Neural cell (in vitro differentiated cells): ENCODE measurements at regions not wholly inside any gene's neighbourhood (a gene's known extent, or its start where the extent isn't known, plus 50 kb on each side); places are given as distances from the start of the nearest gene placed in this dataset.

Source experiments
- H2AFZ ChIP-seq: fragments of 200-600, 300-800 bp; sonication (generic), shearing (Covaris generic); 2 replicates; pipeline ENCODE4 v1.6.0; 2014; ENCODE audit warnings: low read depth, mild to moderate bottlenecking, antibody characterized with exemption, low read length, moderate library complexity
- H3F3A ChIP-seq: fragments of 200-600 bp; shearing (Covaris generic); 2 replicates; pipeline ENCODE4 v1.6.1; 2016; ENCODE audit warnings: mild to moderate bottlenecking, moderate library complexity, mixed read lengths, antibody characterized with exemption, low read length; ENCODE audit not compliant: insufficient read depth, poor library complexity, severe bottlenecking
- H3K27ac ChIP-seq: fragments of 200-600, 300-800 bp; sonication (generic), shearing (Covaris generic); 2 replicates; pipeline ENCODE4 v1.5.1; 2014; ENCODE audit warnings: mild to moderate bottlenecking, low read length, moderate library complexity
- H3K27me3 ChIP-seq: fragments of 300-800, 200-600 bp; sonication (generic), shearing (Covaris generic); 2 replicates; pipeline ENCODE4 v1.6.0; 2014; ENCODE audit warnings: mild to moderate bottlenecking, low read depth, low read length, moderate library complexity; ENCODE audit not compliant: insufficient read depth
- H3K36me3 ChIP-seq: fragments of 300-800, 200-600 bp; sonication (generic), shearing (Covaris generic); 2 replicates; pipeline ENCODE4 v1.5.1; 2014; ENCODE audit warnings: mild to moderate bottlenecking, antibody characterized with exemption, low read length, moderate library complexity; ENCODE audit not compliant: insufficient read depth
- H3K4me2 ChIP-seq: fragments of 300-800, 200-600 bp; sonication (generic), shearing (Covaris generic); 2 replicates; pipeline ENCODE4 v1.6.0; 2014; ENCODE audit warnings: mild to moderate bottlenecking, low read length
- H3K4me3 ChIP-seq: fragments of 300-800, 200-600 bp; sonication (generic), shearing (Covaris generic); 2 replicates; pipeline ENCODE4 v1.5.1; 2014; ENCODE audit warnings: mild to moderate bottlenecking, low read length, moderate library complexity
- H3K79me2 ChIP-seq: fragments of 200-600 bp; shearing (Covaris generic); replicated peaks from 2 replicates; pipeline ENCODE4 v1.6.0; 2014; ENCODE audit warnings: mild to moderate bottlenecking, low read length, moderate library complexity; ENCODE audit not compliant: insufficient read depth
- H3K9ac ChIP-seq: fragments of 300-800, 200-600 bp; sonication (generic), shearing (Covaris generic); 2 replicates; pipeline ENCODE4 v1.6.1; 2016; ENCODE audit warnings: mild to moderate bottlenecking, low read length, mixed read lengths
- H3K9me2 ChIP-seq: fragments of 200-600 bp; shearing (Covaris generic); 2 replicates; pipeline ENCODE4 v1.6.1; 2016; ENCODE audit warnings: mild to moderate bottlenecking, low read length, mixed read lengths; ENCODE audit not compliant: insufficient read depth
- H3K9me3 ChIP-seq: fragments of 200-600, 300-800 bp; sonication (generic), shearing (Covaris generic); 2 replicates; pipeline ENCODE4 v1.6.1; 2016; ENCODE audit warnings: mild to moderate bottlenecking, mixed run types, low read length, moderate library complexity, mixed read lengths
- H4K20me1 ChIP-seq: fragments of 200-600 bp; shearing (Covaris generic); 2 replicates; pipeline ENCODE4 v1.6.1; 2016; ENCODE audit warnings: mild to moderate bottlenecking, mixed run types; ENCODE audit not compliant: insufficient read depth
- CTCF ChIP-seq: fragments of 450-650 bp; IDR thresholded peaks from 2 replicates; pipeline ENCODE4 v1.5.1; 2014; ENCODE audit warnings: antibody characterized with exemption, mild to moderate bottlenecking, moderate library complexity; ENCODE audit not compliant: poor library complexity, severe bottlenecking
- EP300 ChIP-seq: fragments of 450-650 bp; conservative IDR thresholded peaks from 2 replicates; pipeline ENCODE4 v1.6.1; 2014; ENCODE audit warnings: antibody characterized with exemption, mild to moderate bottlenecking, moderate library complexity; ENCODE audit not compliant: poor library complexity, severe bottlenecking
- EZH2 ChIP-seq: fragments of 200-600, 300-800 bp; shearing (Covaris generic), sonication (generic); IDR thresholded peaks from 2 replicates; pipeline ENCODE4 v1.6.1; 2014; ENCODE audit warnings: antibody characterized with exemption, low read length, borderline replicate concordance, mild to moderate bottlenecking; ENCODE audit not compliant: insufficient read depth, poor library complexity, severe bottlenecking
- MXI1 ChIP-seq: fragments of 450-650 bp; conservative IDR thresholded peaks from 2 replicates; pipeline ENCODE4 v1.6.1; 2014; ENCODE audit warnings: antibody characterized with exemption, mild to moderate bottlenecking; ENCODE audit not compliant: poor library complexity, severe bottlenecking
- POLR2AphosphoS5 ChIP-seq: IDR thresholded peaks from 2 replicates; pipeline ENCODE4 v1.6.1; 2012
- RAD21 ChIP-seq: fragments of 450-650 bp; conservative IDR thresholded peaks from 2 replicates; pipeline ENCODE4 v1.6.1; 2014; ENCODE audit warnings: antibody characterized with exemption, mild to moderate bottlenecking, moderate library complexity
- REST ChIP-seq: IDR thresholded peaks from 2 replicates; pipeline ENCODE4 v1.6.1; 2012; ENCODE audit warnings: borderline replicate concordance
- SMC3 ChIP-seq: fragments of 450-650 bp; conservative IDR thresholded peaks from 2 replicates; pipeline ENCODE4 v1.6.1; 2014; ENCODE audit warnings: antibody characterized with exemption, mild to moderate bottlenecking, moderate library complexity; ENCODE audit not compliant: poor library complexity
- TAF1 ChIP-seq: IDR thresholded peaks from 2 replicates; pipeline ENCODE4 v1.6.1; 2012; ENCODE audit warnings: low read depth

- Histone ChIP-seq H3K79me2 (no peaks in the 10 kb centered on the region), H3K9me2 (no peaks in the 10 kb centered on the region), H2AFZ (no peak overlapping the region), H4K20me1 (no peaks in the 10 kb centered on the region), H3K9ac (no peak overlapping the region), H3K36me3 (no peaks in the 10 kb centered on the region), H3K9me3 (no peaks in the 10 kb centered on the region), H3K4me2 (no peak overlapping the region), H3K27ac (no peak overlapping the region), H3K27me3 (no peaks in the 10 kb centered on the region), H3F3A (no peaks in the 10 kb centered on the region), H3K4me3 (no peak overlapping the region)
- TF ChIP-seq SMC3 (no peak), POLR2AphosphoS5 (no peak), TAF1 (no peak), EZH2 (no peak), REST (no peak), CTCF (no peak), EP300 (no peak), MXI1 (no peak), RAD21 (no peak)
Measured at GRCh38 chr5:157984611-157985010, 125.7 kb upstream of the CLINT1 start.

- no peak for TF ChIP-seq RAD21
- no peak for TF ChIP-seq MXI1
- TF ChIP-seq SMC3: no peak
- TF ChIP-seq TAF1: no peak
- no peak for TF ChIP-seq EZH2
- TF ChIP-seq CTCF: no peak
- no peak for TF ChIP-seq EP300
- TF ChIP-seq REST: no peak
- TF ChIP-seq POLR2AphosphoS5: no peak
- H3K27me3 ChIP-seq: no peaks in the 10 kb centered on the region
- H3K9me3 ChIP-seq: no peaks in the 10 kb centered on the region
- H3F3A ChIP-seq: no peaks in the 10 kb centered on the region
- no peak overlapping the region for H3K27ac ChIP-seq
- no peaks in the 10 kb centered on the region for H4K20me1 ChIP-seq
- no peaks in the 10 kb centered on the region for H3K79me2 ChIP-seq
- no peak overlapping the region for H3K9ac ChIP-seq
- H3K4me3 ChIP-seq: no peak overlapping the region
- H3K36me3 ChIP-seq: no peaks in the 10 kb centered on the region
- no peaks in the 10 kb centered on the region for H3K9me2 ChIP-seq
- no peak overlapping the region for H2AFZ ChIP-seq
- H3K4me2 ChIP-seq: no peak overlapping the region
Measured at GRCh38 chr5:157983906-157984551, 125.1 kb upstream of the CLINT1 start.
